Esophagus squamous epithelium (tissue), 4 donors: ENCODE measurements at regions not wholly inside any gene's neighbourhood (a gene's known extent, or its start where the extent isn't known, plus 50 kb on each side); places are given as distances from the start of the nearest gene placed in this dataset.

Source experiments
- CTCF ChIP-seq, 6 experiments: fragments of 450-650 bp in 4 of 6; fragments of 200-600 bp in 2 of 6; sonication (generic) in 2 of 6; IDR thresholded peaks; one replicate each; pipeline ENCODE4 v1.5.1; 2016 to 2019; ENCODE audit warnings: antibody characterized with exemption in 6 of 6, mild to moderate bottlenecking in 4 of 6, moderate library complexity in 4 of 6
- POLR2A ChIP-seq, 4 donors: fragments of 450-650 bp; IDR thresholded peaks; one replicate each; pipeline ENCODE4 v1.6.1; 2017; ENCODE audit warnings: antibody characterized with exemption in 4 of 4, mild to moderate bottlenecking in 4 of 4, moderate library complexity in 3 of 4

GRCh38 chr6:145267076-145267867, 468.0 kb downstream of the EPM2A start:
- no peak for TF ChIP-seq CTCF (IDR thresholded peaks at IDR 0.05)
- TF ChIP-seq POLR2A (IDR thresholded peaks at IDR 0.05): no peak
